ENCODE measurements at regions not wholly inside any gene's neighbourhood (a gene's known extent, or its start where the extent isn't known, plus 50 kb on each side); places are given as distances from the start of the nearest gene placed in this dataset.

GRCh38 chr6:66772800-66773199, 1065.8 kb upstream of the EYS start:
- Histone ChIP-seq H3K27me3 (replicated peaks in 1 of 4; ENCODE audit: control insufficient read depth in 3 of 4, extremely low read depth in 1 of 4, insufficient read depth in 3 of 4, low read length in 3 of 4) (no peaks in the 10 kb centered on the region), H3K4me2 (ENCODE audit: insufficient read depth in 1 of 2, low read depth in 2 of 2, low read length in 2 of 2) (no peak overlapping the region)
- 85% methylated on average over 2 of the region's 2 CpGs; no CpG with 5 or more reads in 1 of the 2 experiments for WGBS, 2 experiments (ENCODE audit: extremely low coverage in 1 of 2, insufficient coverage in 1 of 2, insufficient read length in 1 of 2, insufficient replicate concordance in 2 of 2, low coverage in 1 of 2, low lambda C conversion rate in 2 of 2, missing lambda C conversion rate in 1 of 2)
- TF ChIP-seq GABPA (IDR thresholded peaks at IDR 0.05; ENCODE audit: borderline replicate concordance, insufficient read depth, low read length) (no peak), KDM5A (IDR thresholded peaks at IDR 0.05; ENCODE audit: low read length) (no peak), CTBP2 (IDR thresholded peaks at IDR 0.05; ENCODE audit: borderline replicate concordance, insufficient read depth, insufficient read length, low read length) (no peak), TCF12 (IDR thresholded peaks at IDR 0.05; ENCODE audit: low read depth, low read length) (no peak), BACH1 (IDR thresholded peaks at IDR 0.05; ENCODE audit: low read length) (no peak), TAF7 (optimal IDR thresholded peaks at IDR 0.05; ENCODE audit: borderline replicate concordance, low read depth, low read length) (no peak), MAX (IDR thresholded peaks at IDR 0.05) (no peak), JUN (IDR thresholded peaks at IDR 0.05; ENCODE audit: low read depth, low read length) (no peak), EP300 (IDR thresholded peaks at IDR 0.05; ENCODE audit: borderline replicate concordance in 1 of 2, low read depth in 2 of 2, low read length in 2 of 2) (no peak), BCL11A (IDR thresholded peaks at IDR 0.05; ENCODE audit: low read depth in 2 of 2, low read length in 2 of 2) (no peak), CBX5 (IDR thresholded peaks at IDR 0.05; ENCODE audit: low read depth, low read length) (no peak), RNF2 (IDR thresholded peaks at IDR 0.05; ENCODE audit: borderline replicate concordance, low read depth, low read length, missing control alignments, poor library complexity, severe bottlenecking) (no peak)
- TF ChIP-seq, protein P1, sequence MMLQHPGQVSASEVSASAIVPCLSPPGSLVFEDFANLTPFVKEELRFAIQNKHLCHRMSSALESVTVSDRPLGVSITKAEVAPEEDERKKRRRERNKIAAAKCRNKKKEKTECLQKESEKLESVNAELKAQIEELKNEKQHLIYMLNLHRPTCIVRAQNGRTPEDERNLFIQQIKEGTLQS (IDR thresholded peaks at IDR 0.05; ENCODE audit: insufficient read depth, low read depth, low read length), result no peak

More at GRCh38 chr6:66772800-66773199, 1065.8 kb upstream of the EYS start:
- no peak overlapping the region for H2BK5ac ChIP-seq (ENCODE audit: low read depth, low read length)
- H3K23ac ChIP-seq (ENCODE audit: insufficient read length), result no peak overlapping the region
- H4K8ac ChIP-seq (ENCODE audit: extremely low read depth, insufficient read depth, low read length), result no peak overlapping the region
- no peak overlapping the region for H3K9ac ChIP-seq (replicated peaks in 1 of 4; ENCODE audit: extremely low read depth in 1 of 4, low read depth in 3 of 4, low read length in 3 of 4)
- CTCF ChIA-PET (ENCODE audit: partially characterized antibody), result no interaction called here
- no peak overlapping the region for H3K14ac ChIP-seq (ENCODE audit: insufficient read length)
- no peak overlapping the region for H3K56ac ChIP-seq (replicated peaks; ENCODE audit: insufficient read length, low read depth, low read length)
- H3K79me2 ChIP-seq (ENCODE audit: control insufficient read depth in 1 of 2, insufficient read depth in 2 of 2, low read length in 2 of 2), result no peaks in the 10 kb centered on the region
- no peaks in the 10 kb centered on the region for H4K20me1 ChIP-seq (replicated peaks in 1 of 2; ENCODE audit: control insufficient read depth in 1 of 2, insufficient read depth in 2 of 2, low read length in 2 of 2)
- H3K4me3 ChIP-seq (ENCODE audit: extremely low read depth in 1 of 4, insufficient read depth in 2 of 4, low read depth in 3 of 4, low read length in 4 of 4), result no peak overlapping the region
- H3K23me2 ChIP-seq (ENCODE audit: low read depth, low read length), result no peaks in the 10 kb centered on the region
- no peak overlapping the region for H3K4ac ChIP-seq (replicated peaks; ENCODE audit: insufficient read length, low read depth, low read length)
- H2BK12ac ChIP-seq (ENCODE audit: low read depth, low read length), result no peak overlapping the region
- H3K18ac ChIP-seq (ENCODE audit: extremely low read depth, low read length), result no peak overlapping the region
- no peak overlapping the region for H2BK15ac ChIP-seq (ENCODE audit: low read length)
- H2AFZ ChIP-seq (ENCODE audit: low read length), result peak overlapping the region; percentile 7; the same call in 1 of the 2 replicates
- H2BK120ac ChIP-seq (replicated peaks; ENCODE audit: low read depth, low read length), result no peak overlapping the region
- POLR2A ChIA-PET (ENCODE audit: partially characterized antibody), result no interaction called here
- H2AK5ac ChIP-seq (ENCODE audit: low read depth, low read length), result no peak overlapping the region
- H2BK20ac ChIP-seq (ENCODE audit: low read length), result no peak overlapping the region
- no peak overlapping the region for H4K91ac ChIP-seq (replicated peaks; ENCODE audit: insufficient read length, low read length)
- no peaks in the 10 kb centered on the region for H3K9me3 ChIP-seq (ENCODE audit: insufficient read depth in 2 of 2, low read depth in 1 of 2, low read length in 1 of 2)
- H3K4me1 ChIP-seq (replicated peaks in 1 of 4; ENCODE audit: control insufficient read depth in 3 of 4, insufficient read depth in 4 of 4, low read length in 3 of 4), result no peaks in the 10 kb centered on the region
- DNase-seq (ENCODE audit: low read depth in 1 of 2, low spot score in 2 of 2) (no peak), FAIRE-seq (no peak)
- no peak overlapping the region for H3K27ac ChIP-seq (ENCODE audit: low read depth, low read length)
- no peaks in the 10 kb centered on the region for H3K36me3 ChIP-seq (ENCODE audit: control insufficient read depth in 2 of 4, insufficient read depth in 4 of 4, low read length in 3 of 4)
- no peaks in the 10 kb centered on the region for H3K79me1 ChIP-seq (ENCODE audit: low read depth, low read length)
- H4K5ac ChIP-seq (ENCODE audit: insufficient read length, low read depth, low read length), result no peak overlapping the region

Data from H1 (cell line).